OCI-M1 (cell line): ENCODE measurements at regions not wholly inside any gene's neighbourhood (a gene's known extent, or its start where the extent isn't known, plus 50 kb on each side); places are given as distances from the start of the nearest gene placed in this dataset.

Experiments used
- DNase-seq: peaks from one replicate; lab custom pipeline; 2025; lab: John Stamatoyannopoulos, UW

- DNase-seq = peak; percentile 11
These were observed 410.7 kb upstream of the JAG1 start for GRCh38 chr20:11084508-11084907.

- DNase-seq = no peak
These were observed 413.2 kb upstream of the JAG1 start for GRCh38 chr20:11086970-11087369.

DNA sequence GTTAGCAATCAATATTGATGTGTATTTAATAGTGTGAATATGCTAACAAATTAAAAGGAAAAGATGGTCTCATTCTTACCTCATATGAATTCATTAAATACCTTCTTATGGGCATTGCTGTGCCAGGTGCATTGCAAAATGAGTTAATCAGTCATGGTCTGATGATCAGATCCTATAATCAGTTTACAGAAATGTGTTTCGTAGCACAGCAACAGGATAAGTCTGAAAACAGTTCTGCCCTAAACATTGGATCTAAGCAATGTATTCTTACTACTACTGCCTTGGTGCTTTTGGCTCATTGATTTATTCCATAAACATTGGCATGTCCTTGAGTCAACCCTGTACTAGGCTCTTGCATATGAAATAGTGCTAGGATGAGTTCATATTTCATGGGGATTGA, 417.0 kb upstream of the JAG1 start:
- DNase-seq = no peak

DNA sequence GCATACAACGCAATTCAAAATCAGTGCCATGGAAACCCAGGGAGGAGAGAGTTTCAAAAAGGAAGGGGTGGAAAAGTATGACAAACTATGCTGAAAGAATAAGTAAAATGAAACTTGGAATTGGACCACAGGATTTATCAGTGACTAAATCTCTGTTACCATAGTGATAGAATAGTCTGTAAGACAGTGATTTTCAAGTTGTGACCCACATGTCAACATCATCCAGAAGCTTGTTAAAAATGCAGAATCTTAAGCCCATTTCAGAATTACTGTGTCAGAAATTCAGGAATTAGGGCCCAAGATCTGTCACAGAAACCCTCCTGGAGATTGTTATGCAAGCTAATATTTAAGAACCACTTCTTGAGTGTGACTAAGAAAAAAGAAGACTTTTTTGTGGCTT, 417.7 kb upstream of the JAG1 start:
- no peak for DNase-seq

DNA sequence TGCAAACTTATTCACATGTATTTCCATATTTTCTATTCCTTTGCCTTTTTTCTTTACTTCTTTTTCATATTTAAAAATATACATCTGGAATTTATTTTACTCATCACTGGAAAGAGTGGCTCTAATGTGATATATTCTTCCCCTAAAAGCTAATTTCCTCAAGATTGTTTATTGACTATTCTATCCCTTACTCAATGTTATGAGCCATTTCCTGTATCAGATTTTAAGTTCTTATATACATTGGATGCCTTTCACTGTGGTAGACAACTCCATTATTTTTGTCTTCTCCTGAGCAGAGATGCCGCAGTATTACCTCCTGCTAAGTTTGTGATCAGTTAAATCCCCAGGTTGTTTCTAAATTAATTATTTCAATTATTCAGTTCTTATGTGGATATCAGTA, 418.4 kb upstream of the JAG1 start:
- DNase-seq = no peak

GRCh38 chr20:11094196-11094595, 420.4 kb upstream of the JAG1 start:
- no peak for DNase-seq

DNA sequence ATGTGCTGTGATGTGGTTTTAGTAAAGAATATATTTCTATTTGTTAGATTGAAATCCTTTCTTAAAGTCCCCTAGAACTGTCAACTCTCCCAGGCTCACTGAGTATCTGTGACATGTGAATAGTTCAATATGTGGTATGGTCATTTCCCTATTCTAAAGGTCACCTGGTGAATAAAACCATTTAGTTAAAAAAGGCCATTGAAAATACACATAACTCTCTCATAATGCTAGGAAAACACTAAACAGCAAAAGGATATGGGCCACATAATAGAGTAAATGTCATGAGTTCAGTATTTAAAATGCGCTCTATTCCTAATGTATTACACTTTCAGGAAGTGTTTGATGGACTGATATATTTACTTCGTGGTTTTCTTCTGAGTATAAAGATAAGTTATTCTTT, 420.9 kb upstream of the JAG1 start:
- no peak for DNase-seq

DNA sequence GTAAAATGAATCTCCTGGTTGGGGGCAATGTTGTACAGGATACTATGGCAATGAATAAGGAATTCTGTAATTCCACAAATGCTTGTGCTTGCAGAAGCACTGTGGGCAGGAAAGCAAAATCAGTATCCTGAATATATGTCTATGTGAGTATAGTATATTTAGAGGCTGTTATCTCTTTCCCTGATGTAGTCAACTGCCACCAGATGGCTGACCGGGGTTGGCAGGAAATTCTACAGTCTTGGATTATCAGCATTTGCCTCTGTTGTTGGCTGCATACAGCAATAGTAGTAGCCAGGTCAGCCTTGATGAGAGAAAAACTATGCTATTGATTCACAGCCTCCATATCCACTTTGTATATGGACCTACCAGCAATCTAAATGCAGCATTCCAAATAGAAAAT, 425.1 kb upstream of the JAG1 start:
- DNase-seq = peak; percentile 31

- peak; percentile 92 for DNase-seq
These were observed 427.4 kb upstream of the JAG1 start for GRCh38 chr20:11101243-11101642.

DNA sequence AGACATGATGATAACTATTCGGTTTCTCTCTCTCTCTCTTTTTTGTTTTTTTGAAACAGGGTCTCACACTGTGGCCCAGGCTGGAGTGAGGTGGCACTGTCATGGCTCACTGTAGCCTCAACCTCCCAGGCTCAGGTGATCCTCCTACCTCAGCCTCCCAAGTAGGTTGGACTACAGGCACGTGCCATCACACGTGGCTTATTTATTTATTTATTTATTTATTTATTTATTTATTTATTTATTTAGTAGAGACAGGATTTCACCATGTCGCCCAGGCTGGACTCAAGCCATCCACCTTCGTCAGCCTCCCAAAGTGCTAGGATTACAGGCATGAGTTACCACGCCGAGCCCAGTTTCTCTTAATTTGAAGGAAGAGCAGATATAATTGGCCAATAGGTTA, 427.9 kb upstream of the JAG1 start:
- no peak for DNase-seq

DNA sequence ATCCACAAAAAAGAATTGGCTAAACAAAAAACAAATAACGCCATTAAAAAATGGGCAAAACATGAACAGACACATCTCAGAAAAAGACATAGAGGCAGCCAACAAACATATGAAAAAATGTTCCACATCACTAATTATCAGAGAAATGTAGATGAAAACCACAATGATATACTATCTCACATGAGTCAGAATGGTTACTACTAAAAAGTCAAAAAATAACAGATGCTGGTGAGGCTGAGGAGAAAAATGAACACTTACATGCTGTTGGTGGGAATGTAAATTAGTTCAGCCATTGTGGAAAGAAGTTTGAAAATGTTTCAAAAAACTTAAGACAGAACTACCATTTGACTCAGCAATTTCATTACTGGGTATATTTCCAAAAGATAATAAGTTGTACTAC, 430.1 kb upstream of the JAG1 start:
- DNase-seq = no peak

GRCh38 chr20:11108102-11108810, 434.5 kb upstream of the JAG1 start:
- peak; percentile 87 for DNase-seq

GRCh38 chr20:11110535-11110934, 436.7 kb upstream of the JAG1 start:
- no peak for DNase-seq

GRCh38 chr20:11111191-11111590, 437.4 kb upstream of the JAG1 start:
- no peak for DNase-seq

- DNase-seq = no peak
These were observed 439.0 kb upstream of the JAG1 start for GRCh38 chr20:11112832-11113231.

GRCh38 chr20:11114382-11114781, 440.6 kb upstream of the JAG1 start:
- DNase-seq = no peak

DNA sequence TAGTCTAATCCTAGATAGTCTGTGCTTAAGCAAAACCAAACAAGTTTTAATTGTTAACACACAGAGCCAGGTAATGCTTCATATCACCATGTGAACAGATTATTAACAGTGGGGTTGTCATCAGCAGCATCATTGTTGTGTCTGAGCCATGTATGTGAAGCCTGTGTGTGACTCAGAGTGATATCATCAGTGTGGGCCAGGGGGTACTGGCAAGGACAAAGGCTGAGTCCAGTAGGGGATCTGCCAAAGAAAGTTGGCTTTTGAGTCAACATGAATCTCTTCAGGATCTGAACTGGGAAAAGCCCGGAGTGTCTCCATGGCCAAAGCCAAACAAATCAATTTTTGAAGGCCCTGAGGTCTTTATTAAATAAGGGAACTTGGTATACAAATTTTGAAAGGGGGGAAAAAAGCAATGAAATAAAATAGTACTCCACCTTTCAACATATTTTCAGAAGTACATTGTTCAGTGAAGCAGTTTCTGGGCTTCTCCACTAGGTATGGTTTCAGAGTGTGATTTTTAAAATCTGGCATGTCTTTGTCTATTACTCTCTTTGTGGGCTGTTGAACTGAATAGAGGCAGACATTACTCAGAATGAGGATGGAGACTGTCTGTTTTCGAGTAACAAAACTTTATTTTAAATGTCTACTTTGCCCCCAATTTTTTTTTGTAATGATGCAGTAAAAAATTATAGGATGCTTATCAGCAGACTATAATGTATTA, 444.2 kb upstream of the JAG1 start:
- DNase-seq = no peak

DNA sequence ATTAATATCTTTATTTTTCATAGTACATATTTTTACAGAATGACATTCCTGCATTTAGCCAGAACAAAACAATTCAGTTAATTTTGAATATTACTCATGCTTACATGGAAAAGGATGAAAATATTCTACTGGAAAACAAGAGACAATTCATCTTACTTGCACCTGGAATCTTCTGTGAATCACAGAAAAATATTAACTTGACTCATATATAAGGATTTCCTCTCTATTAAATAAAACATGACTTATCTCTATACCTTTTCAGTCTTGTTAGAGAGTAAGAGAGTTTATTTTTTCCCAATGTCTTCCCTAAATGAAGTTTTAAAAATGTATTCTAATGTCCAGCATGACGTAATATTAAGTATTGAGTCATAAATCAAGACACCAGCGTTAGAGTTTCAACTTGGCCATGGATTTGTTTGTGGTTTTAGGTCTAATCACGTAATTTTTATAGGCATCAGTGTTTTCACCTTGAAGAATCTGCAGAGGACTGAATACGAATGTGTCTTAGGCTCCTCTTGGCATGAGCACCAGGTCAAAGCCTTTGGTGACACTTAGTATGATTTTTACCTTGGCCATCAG, 445.1 kb upstream of the JAG1 start:
- no peak for DNase-seq

DNA sequence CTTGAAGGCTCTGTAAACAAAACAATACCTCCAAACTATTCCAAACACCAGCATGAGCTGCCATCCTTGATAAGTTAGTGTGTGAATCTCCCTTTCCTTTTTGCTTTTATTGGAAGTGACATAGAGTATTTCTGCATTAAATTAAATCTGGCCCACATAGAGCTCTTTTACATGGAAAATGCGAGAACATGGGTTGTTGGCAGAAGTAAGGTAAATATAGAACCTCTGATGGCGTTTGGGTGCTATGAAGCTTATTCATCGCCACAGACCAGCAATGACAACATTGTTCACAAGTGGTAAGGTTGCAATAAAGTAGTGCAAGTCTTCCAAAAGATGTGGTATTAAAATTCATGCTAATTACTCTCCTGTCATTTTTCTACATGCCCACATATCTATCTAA, 445.8 kb upstream of the JAG1 start:
- no peak for DNase-seq

GRCh38 chr20:11120431-11120830, 446.6 kb upstream of the JAG1 start:
- DNase-seq = no peak

- peak; percentile 94 for DNase-seq
These were observed 451.2 kb upstream of the JAG1 start for GRCh38 chr20:11124849-11125505.

DNA sequence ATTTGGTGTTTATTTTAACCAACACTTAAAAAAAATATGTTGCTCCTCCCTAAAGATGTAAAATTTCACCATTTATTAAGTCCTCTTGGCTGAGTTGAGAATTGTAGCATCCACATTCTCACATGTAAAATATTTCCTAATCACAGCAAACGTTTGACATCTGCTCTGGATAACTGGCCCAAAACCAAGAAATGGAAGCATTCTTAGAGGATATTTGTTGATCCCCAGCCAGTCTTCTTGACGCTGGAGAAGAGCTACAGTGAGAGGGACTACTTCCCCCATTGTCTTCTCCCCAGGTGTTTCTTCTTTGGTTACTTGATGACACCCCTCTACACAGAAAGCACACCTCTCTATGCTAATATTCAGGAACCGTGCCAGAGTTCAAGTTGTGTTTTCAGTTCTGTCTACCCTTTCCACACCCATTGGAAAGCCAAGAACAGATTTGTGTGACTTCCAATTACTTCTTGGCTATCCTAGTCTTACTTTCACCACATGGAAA, 454.5 kb upstream of the JAG1 start:
- no peak for DNase-seq

DNA sequence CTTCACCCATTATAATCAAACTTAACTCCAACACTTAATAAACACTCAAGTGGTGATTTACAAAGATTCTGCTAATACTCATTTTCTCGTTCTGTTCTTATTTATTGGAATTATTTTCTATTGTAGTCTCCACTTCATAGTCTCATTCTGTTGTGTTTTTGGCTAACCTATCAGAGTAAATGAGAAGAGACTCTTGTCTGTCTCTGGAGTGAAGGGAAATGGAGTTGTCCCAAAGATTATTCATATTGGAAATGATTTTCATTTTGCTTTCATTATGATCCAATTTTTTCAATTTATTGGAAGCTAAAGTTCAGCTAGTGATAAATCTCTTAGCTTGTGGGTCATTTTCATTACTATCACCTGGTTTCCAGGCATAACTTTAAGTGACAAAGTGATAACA, 454.9 kb upstream of the JAG1 start:
- no peak for DNase-seq
